SK-N-SH treated with all-trans-retinoic acid at 6 μM for 48 hours (cell line): ENCODE measurements at regions not wholly inside any gene's neighbourhood (a gene's known extent, or its start where the extent isn't known, plus 50 kb on each side); places are given as distances from the start of the nearest gene placed in this dataset.

Source experiments
- ARNTL ChIP-seq: fragments of 450-650 bp; formaldehyde crosslinking; IDR thresholded peaks from 2 replicates; pipeline ENCODE4 v1.5.0; 2020; ENCODE audit warnings: low read depth, mild to moderate bottlenecking, moderate library complexity, borderline replicate concordance
- ESRRG ChIP-seq: fragments of 250-450 bp; sonication (Bioruptor Pico); IDR thresholded peaks from 2 replicates; pipeline ENCODE4 v1.6.1; 2021; ENCODE audit warnings: mild to moderate bottlenecking
- GLIS3 ChIP-seq: fragments of 250-450 bp; sonication (Bioruptor Pico); IDR thresholded peaks from 2 replicates; pipeline ENCODE4 v1.5.0; 2020; ENCODE audit warnings: mild to moderate bottlenecking, moderate library complexity
- ISL1 ChIP-seq: fragments of 250-450 bp; sonication (Bioruptor Pico); IDR thresholded peaks from 2 replicates; pipeline ENCODE4 v2.1.2; 2022; ENCODE audit warnings: mild to moderate bottlenecking, moderate library complexity
- PATZ1 ChIP-seq: fragments of 250-450 bp; sonication (Bioruptor Pico); IDR thresholded peaks from 2 replicates; pipeline ENCODE4 v1.8.0; 2020; ENCODE audit warnings: mild to moderate bottlenecking, moderate library complexity, borderline replicate concordance
- TCF4 ChIP-seq: fragments of 250-450 bp; sonication (Bioruptor Pico); IDR thresholded peaks from 2 replicates; pipeline ENCODE4 v1.8.0; 2021; ENCODE audit warnings: mild to moderate bottlenecking, moderate library complexity, borderline replicate concordance
- TOX ChIP-seq: fragments of 250-450 bp; sonication (Bioruptor Pico); IDR thresholded peaks from 2 replicates; pipeline ENCODE4 v1.8.0; 2021; ENCODE audit warnings: mild to moderate bottlenecking, moderate library complexity, borderline replicate concordance
- TSHZ2 ChIP-seq: fragments of 250-450 bp; sonication (Bioruptor Pico); IDR thresholded peaks from 2 replicates; pipeline ENCODE4 v1.5.0; 2020; ENCODE audit warnings: mild to moderate bottlenecking, moderate library complexity
- ZFP3 ChIP-seq: fragments of 250-450 bp; sonication (Bioruptor Pico); IDR thresholded peaks from 2 replicates; pipeline ENCODE4 v1.5.0; 2020; ENCODE audit warnings: mild to moderate bottlenecking, moderate library complexity
- ZFP30 ChIP-seq: fragments of 450-650 bp; formaldehyde crosslinking; IDR thresholded peaks from 2 replicates; pipeline ENCODE4 v1.5.0; 2022; ENCODE audit warnings: mild to moderate bottlenecking, moderate library complexity

GRCh38 chr2:8534386-8534728 is 147.5 kb upstream of the ID2 start:
- TF ChIP-seq TCF4 (no peak), TOX (CRISPR knock-in tag) (no peak), GLIS3 (CRISPR knock-in tag) (no peak), ARNTL (CRISPR knock-in tag) (no peak), ZFP30 (CRISPR knock-in tag) (no peak), PATZ1 (CRISPR knock-in tag) (no peak), ISL1 (CRISPR knock-in tag) (no peak), TSHZ2 (no peak), ESRRG (CRISPR knock-in tag) (no peak), ZFP3 (CRISPR knock-in tag) (no peak)
